ENCODE measurements at regions not wholly inside any gene's neighbourhood (a gene's known extent, or its start where the extent isn't known, plus 50 kb on each side); places are given as distances from the start of the nearest gene placed in this dataset.
"Not testable (repeated sequence)": the region's sequence is repeated elsewhere in the genome, so short reads cannot be mapped to it uniquely, and the experiment has no call there.

- Mint-ChIP-seq H3K27me3 (no peaks in the 10 kb centered on the region), H3K36me3 (ENCODE audit: low read depth) (no peaks in the 10 kb centered on the region), H3K4me3 (no peak overlapping the region), H3K9me3 (no peaks in the 10 kb centered on the region), H3K4me1 (no peaks in the 10 kb centered on the region), H3K27ac (no peak overlapping the region)
- intact Hi-C loops (cut with micrococcal nuclease): no loop called here
- no peak for DNase-seq
These were observed 135.2 kb downstream of the DACT1 start for GRCh38 chr14:58772794-58773620.

DNA sequence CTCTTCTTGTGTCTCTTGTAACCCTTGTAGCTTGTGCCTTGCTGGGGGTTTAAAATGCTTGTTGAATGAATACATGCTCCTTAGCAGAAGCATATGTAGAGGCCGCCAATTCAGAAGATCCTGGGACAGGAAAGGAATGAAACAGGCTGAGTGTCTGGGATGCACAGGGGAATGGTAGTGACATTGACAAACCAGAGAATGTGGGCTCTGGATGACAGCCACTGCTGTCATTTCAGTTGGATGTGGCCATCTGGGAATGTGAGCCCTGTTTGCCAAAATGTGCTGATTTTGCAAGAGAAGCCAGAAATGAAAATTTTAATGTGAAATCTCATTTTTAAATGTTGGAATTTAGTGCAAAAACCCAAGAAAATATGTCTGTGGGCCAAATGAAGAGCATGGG, 136.8 kb downstream of the DACT1 start:
- H3K9me3 Mint-ChIP-seq: no peaks in the 10 kb centered on the region
- H3K27me3 Mint-ChIP-seq: no peaks in the 10 kb centered on the region
- DNase-seq: no peak
- intact Hi-C loops (cut with micrococcal nuclease): no loop called here
- H3K4me1 Mint-ChIP-seq: no peaks in the 10 kb centered on the region
- H3K36me3 Mint-ChIP-seq (ENCODE audit: low read depth): no peaks in the 10 kb centered on the region
- no peak overlapping the region for H3K4me3 Mint-ChIP-seq
- H3K27ac Mint-ChIP-seq: no peak overlapping the region

DNA sequence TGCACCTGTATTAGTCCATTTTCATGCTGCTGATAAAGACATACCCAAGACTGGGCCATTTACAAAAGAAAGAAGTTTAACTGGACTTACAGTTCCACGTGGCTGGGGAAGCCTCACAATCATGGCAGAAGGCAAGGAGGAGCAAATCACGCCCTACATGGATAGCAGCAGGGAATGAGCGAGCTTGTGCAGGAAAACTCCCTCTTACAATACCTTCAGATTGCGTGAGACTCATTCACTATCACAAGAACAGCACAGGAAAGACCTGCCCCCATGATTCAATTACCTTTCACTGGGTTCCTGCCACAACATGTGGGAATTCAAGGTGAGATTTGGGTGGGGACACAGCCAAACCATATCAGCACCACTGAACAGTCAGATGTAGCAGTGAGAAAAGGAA, 137.4 kb downstream of the DACT1 start:
- H3K9me3 Mint-ChIP-seq; intact Hi-C loops (cut with micrococcal nuclease); H3K4me1 Mint-ChIP-seq; H3K27me3 Mint-ChIP-seq; H3K27ac Mint-ChIP-seq; H3K36me3 Mint-ChIP-seq (ENCODE audit: low read depth); DNase-seq; H3K4me3 Mint-ChIP-seq: not testable (repeated sequence)

DNA sequence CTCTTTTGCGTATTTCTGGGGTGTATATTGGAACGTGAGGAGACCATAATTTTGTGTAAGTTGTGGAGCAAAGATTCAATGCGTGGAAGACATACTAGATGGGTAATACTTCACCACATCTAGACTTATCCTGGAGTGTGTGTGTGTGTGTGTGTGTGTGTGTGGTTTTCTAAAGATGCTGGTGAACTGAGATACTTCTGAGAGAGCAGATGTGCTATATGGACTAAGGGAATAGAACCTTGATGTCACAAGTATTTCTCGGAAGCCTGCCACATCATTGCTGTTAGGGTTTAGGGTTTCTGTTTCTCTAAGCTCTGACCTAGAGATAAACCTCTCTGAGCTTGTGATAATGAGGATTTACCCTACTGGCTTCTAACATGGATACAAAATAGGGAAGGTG, 138.8 kb downstream of the DACT1 start:
- Mint-ChIP-seq H3K9me3 (no peaks in the 10 kb centered on the region), H3K27me3 (no peaks in the 10 kb centered on the region), H3K4me1 (no peaks in the 10 kb centered on the region), H3K4me3 (no peak overlapping the region), H3K36me3 (ENCODE audit: low read depth) (no peaks in the 10 kb centered on the region), H3K27ac (no peak overlapping the region)
- intact Hi-C loops (cut with micrococcal nuclease): no loop called here
- DNase-seq: no peak

DNA sequence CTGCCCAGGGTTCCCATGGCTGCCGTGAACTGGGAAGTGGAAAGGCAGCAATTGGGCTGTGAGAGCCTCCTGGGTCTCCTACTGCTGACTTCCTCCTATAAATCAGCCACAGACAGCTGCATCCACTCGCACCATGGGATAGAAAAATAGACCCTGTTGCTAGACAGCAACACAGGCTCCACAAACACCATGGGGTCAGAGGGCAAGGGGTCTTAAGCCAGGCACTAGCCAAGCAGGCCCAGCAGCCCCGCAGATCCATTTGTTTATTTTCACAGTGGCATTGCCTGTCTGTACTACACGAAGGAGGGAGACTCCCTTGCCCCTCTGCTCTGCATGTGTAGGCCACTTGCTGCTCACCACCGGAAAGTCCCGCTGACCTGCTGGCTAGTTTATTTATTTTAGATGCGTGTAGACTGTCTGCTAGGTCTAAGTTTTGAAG, 139.8 kb downstream of the DACT1 start:
- Mint-ChIP-seq H3K4me3 (no peak overlapping the region), H3K4me1 (no peaks in the 10 kb centered on the region), H3K27ac (no peak overlapping the region), H3K27me3 (no peaks in the 10 kb centered on the region), H3K36me3 (ENCODE audit: low read depth) (no peaks in the 10 kb centered on the region), H3K9me3 (no peaks in the 10 kb centered on the region)
- DNase-seq: no peak
- intact Hi-C loops (cut with micrococcal nuclease): no loop called here

DNA sequence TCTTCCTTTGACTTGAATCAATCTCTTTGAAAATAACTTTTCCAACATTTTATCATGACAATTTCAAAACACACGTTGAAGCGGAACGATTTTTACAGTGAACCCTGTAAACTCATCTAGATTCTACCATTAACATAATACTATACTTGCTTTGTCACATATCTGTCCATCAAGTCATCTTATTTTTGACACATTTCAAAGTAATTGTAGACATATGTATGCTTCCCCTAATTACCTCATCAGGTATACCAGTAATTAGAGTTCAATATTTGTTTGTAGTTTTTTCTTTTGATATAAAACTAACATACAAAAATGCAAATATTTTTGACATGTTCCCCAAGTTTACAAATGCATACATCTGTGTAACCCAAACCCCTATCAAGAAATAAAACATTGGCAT, 140.4 kb downstream of the DACT1 start:
- no peak for DNase-seq
- H3K4me3 Mint-ChIP-seq: no peak overlapping the region
- H3K27ac Mint-ChIP-seq: no peak overlapping the region
- intact Hi-C loops (cut with micrococcal nuclease): no loop called here
- H3K9me3 Mint-ChIP-seq: no peaks in the 10 kb centered on the region
- no peaks in the 10 kb centered on the region for H3K4me1 Mint-ChIP-seq
- no peaks in the 10 kb centered on the region for H3K27me3 Mint-ChIP-seq
- no peaks in the 10 kb centered on the region for H3K36me3 Mint-ChIP-seq (ENCODE audit: low read depth)

- Mint-ChIP-seq H3K9me3 (no peaks in the 10 kb centered on the region), H3K4me1 (no peaks in the 10 kb centered on the region), H3K27me3 (no peaks in the 10 kb centered on the region), H3K4me3 (no peak overlapping the region), H3K36me3 (ENCODE audit: low read depth) (no peaks in the 10 kb centered on the region), H3K27ac (no peak overlapping the region)
- DNase-seq: no peak
- intact Hi-C loops (cut with micrococcal nuclease): no loop called here
These were observed 141.6 kb downstream of the DACT1 start for GRCh38 chr14:58779376-58779775.

GRCh38 chr14:58780185-58780584, 142.4 kb downstream of the DACT1 start:
- intact Hi-C loops (cut with micrococcal nuclease): no loop called here
- H3K27ac Mint-ChIP-seq: no peak overlapping the region
- no peaks in the 10 kb centered on the region for H3K4me1 Mint-ChIP-seq
- H3K9me3 Mint-ChIP-seq: no peaks in the 10 kb centered on the region
- DNase-seq: no peak
- H3K4me3 Mint-ChIP-seq: no peak overlapping the region
- no peaks in the 10 kb centered on the region for H3K27me3 Mint-ChIP-seq
- H3K36me3 Mint-ChIP-seq (ENCODE audit: low read depth): no peaks in the 10 kb centered on the region

DNA sequence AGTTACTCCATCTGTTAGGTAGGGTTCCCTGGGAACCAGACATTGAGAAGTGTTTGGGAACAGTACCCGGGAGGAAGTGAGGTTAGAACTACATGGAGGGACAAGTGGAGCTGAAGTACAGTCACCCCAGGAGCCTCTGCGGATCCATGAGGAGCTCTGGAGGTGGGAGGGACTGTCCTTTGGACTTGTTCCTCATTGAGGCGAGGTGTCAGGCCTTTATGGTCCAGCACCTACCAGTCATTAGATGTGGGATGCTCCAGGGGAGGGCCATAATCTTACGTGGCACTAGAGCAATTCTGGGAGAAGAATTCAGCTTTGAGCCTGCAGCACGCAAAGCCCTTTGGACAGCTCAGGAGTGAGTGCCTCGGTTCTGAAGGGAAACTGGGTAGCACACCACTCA, 142.8 kb downstream of the DACT1 start:
- no peak for DNase-seq
- Mint-ChIP-seq H3K27ac (no peak overlapping the region), H3K9me3 (no peaks in the 10 kb centered on the region), H3K4me3 (no peak overlapping the region), H3K27me3 (no peaks in the 10 kb centered on the region), H3K36me3 (ENCODE audit: low read depth) (no peaks in the 10 kb centered on the region), H3K4me1 (no peaks in the 10 kb centered on the region)
- intact Hi-C loops (cut with micrococcal nuclease): no loop called here

DNA sequence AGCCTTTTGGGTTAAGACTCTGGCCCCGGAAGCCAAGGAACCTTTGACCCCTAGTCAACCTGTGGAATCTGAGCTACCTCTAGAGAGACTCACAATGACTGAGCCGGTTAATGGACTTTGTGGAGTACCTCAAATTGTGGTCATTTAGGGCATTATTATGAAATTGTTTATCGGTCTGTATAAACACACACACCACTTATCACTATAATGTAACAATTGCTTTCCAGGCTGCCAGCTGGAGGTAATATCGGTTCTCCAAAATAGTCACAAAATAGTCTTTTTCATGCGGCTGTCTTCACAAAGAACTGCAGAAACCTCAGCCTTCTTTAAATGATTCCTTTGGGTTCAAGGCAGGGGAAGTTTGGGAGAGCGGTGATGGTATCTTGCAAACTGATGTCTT, 144.2 kb downstream of the DACT1 start:
- DNase-seq: no peak
- H3K36me3 Mint-ChIP-seq (ENCODE audit: low read depth): no peaks in the 10 kb centered on the region
- intact Hi-C loops (cut with micrococcal nuclease): no loop called here
- H3K27ac Mint-ChIP-seq: no peak overlapping the region
- H3K4me3 Mint-ChIP-seq: no peak overlapping the region
- no peaks in the 10 kb centered on the region for H3K9me3 Mint-ChIP-seq
- H3K27me3 Mint-ChIP-seq: peaks cover 3% of the 10 kb centered on the region
- H3K4me1 Mint-ChIP-seq: no peaks in the 10 kb centered on the region

GRCh38 chr14:58783792-58784511, 146.2 kb downstream of the DACT1 start:
- no peaks in the 10 kb centered on the region for H3K9me3 Mint-ChIP-seq
- H3K4me1 Mint-ChIP-seq: no peaks in the 10 kb centered on the region
- H3K36me3 Mint-ChIP-seq (ENCODE audit: low read depth): no peaks in the 10 kb centered on the region
- DNase-seq: no peak
- no peak overlapping the region for H3K4me3 Mint-ChIP-seq
- H3K27ac Mint-ChIP-seq: no peak overlapping the region
- intact Hi-C loops (cut with micrococcal nuclease): no loop called here
- peaks cover 3% of the 10 kb centered on the region for H3K27me3 Mint-ChIP-seq

DNA sequence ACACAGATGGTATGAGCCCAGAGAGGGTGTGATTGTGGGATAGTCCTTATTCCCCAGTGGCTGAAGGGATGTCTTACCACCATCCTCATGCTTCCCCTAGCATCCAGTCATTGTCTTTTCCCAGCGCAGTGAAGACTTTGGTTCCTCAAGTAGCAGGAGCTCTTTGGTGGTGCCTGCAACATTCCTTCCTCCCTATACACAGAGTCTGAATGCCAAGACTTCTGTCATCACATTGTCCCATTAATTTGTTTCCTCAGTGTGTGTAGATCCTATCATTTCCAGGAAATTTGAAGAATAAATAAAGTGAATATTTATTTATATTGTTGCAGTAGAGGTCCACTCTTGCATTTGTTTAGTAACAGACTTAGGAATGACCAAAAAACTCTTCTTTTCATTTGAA, 147.2 kb downstream of the DACT1 start:
- Mint-ChIP-seq H3K36me3 (ENCODE audit: low read depth) (no peaks in the 10 kb centered on the region), H3K27ac (no peak overlapping the region), H3K9me3 (no peaks in the 10 kb centered on the region), H3K4me3 (no peak overlapping the region), H3K4me1 (no peaks in the 10 kb centered on the region), H3K27me3 (peaks cover 3% of the 10 kb centered on the region)
- no peak for DNase-seq
- intact Hi-C loops (cut with micrococcal nuclease): no loop called here

- H3K27ac Mint-ChIP-seq: no peak overlapping the region
- DNase-seq: no peak
- intact Hi-C loops (cut with micrococcal nuclease): no loop called here
- no peaks in the 10 kb centered on the region for H3K4me1 Mint-ChIP-seq
- H3K9me3 Mint-ChIP-seq: no peaks in the 10 kb centered on the region
- H3K36me3 Mint-ChIP-seq (ENCODE audit: low read depth): no peaks in the 10 kb centered on the region
- peaks cover 3% of the 10 kb centered on the region for H3K27me3 Mint-ChIP-seq
- no peak overlapping the region for H3K4me3 Mint-ChIP-seq
These were observed 147.9 kb downstream of the DACT1 start for GRCh38 chr14:58785701-58786100.

- Mint-ChIP-seq H3K9me3 (no peaks in the 10 kb centered on the region), H3K27me3 (peaks cover 3% of the 10 kb centered on the region), H3K4me3 (no peak overlapping the region), H3K4me1 (no peaks in the 10 kb centered on the region), H3K36me3 (ENCODE audit: low read depth) (no peaks in the 10 kb centered on the region), H3K27ac (no peak overlapping the region)
- no peak for DNase-seq
- intact Hi-C loops (cut with micrococcal nuclease): no loop called here
These were observed 149.8 kb downstream of the DACT1 start for GRCh38 chr14:58787592-58787991.

Data from activated CD4-positive, alpha-beta T cell treated with anti-CD3 and anti-CD28 coated beads, Interleukin-2, amount 10 ng/mL, durations not matched to agents 24 days and 14 days (primary cell).